Suprapubic skin (tissue), 3 donors: ENCODE measurements at regions not wholly inside any gene's neighbourhood (a gene's known extent, or its start where the extent isn't known, plus 50 kb on each side); places are given as distances from the start of the nearest gene placed in this dataset.

Experiments used
- CTCF ChIP-seq, 2 donors: fragments of 200-600 bp in 1 of 2; fragments of 450-650 bp in 1 of 2; sonication (generic) in 1 of 2; IDR thresholded peaks; one replicate each; pipeline ENCODE4 v1.5.1; 2016 to 2019; ENCODE audit warnings: antibody characterized with exemption in 2 of 2, mild to moderate bottlenecking in 1 of 2, moderate library complexity in 1 of 2
- EP300 ChIP-seq: sonication (generic); formaldehyde crosslinking; IDR thresholded peaks from one replicate; pipeline ENCODE4 v1.6.1; 2017; ENCODE audit warnings: antibody characterized with exemption

- TF ChIP-seq CTCF (IDR thresholded peaks at IDR 0.05) (no peak), EP300 (no peak)
Measured at GRCh38 chr18:56030060-56030459, 442.1 kb upstream of the TCF4 start.
